Erythroblast (primary cell): ENCODE measurements at regions not wholly inside any gene's neighbourhood (a gene's known extent, or its start where the extent isn't known, plus 50 kb on each side); places are given as distances from the start of the nearest gene placed in this dataset.

Source experiments
- GATA1 ChIP-seq: IDR thresholded peaks from 2 replicates; pipeline ENCODE4 v1.6.1; 2011; ENCODE audit warnings: low read depth, mild to moderate bottlenecking, control low read depth, low read length, moderate library complexity
- POLR2A ChIP-seq: IDR thresholded peaks from 2 replicates; pipeline ENCODE4 v1.6.1; 2011; ENCODE audit warnings: mild to moderate bottlenecking, low read length

DNA sequence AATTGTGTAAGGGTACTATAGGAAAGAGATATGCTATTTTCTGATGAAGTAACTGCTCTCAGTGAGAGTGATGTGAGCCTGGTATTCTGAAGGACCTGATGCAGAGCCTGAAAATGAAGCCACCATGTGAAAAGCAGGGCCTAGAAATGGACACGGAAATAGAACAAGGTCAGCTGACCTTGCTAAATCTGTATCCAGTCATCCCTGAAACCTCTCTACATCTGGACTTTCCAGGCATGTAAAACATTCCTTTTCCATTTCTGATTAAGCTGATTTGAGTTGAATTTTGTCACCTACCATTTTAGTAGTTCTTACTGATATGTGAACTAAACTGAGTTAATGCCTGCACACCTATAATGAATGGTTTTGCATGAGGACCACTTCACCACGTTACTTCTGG lies 72.4 kb upstream of the NEIL3 start:
- no peak for TF ChIP-seq POLR2A
- TF ChIP-seq GATA1 = no peak
